A673 (cell line): ENCODE measurements at regions not wholly inside any gene's neighbourhood (a gene's known extent, or its start where the extent isn't known, plus 50 kb on each side); places are given as distances from the start of the nearest gene placed in this dataset.

Experiments used
- BruUV-seq: library from RNA; stranded (reverse); fragments of 400-500 nt; replicated peaks from 2 replicates; lab custom pipeline; 2021; lab: Mats Ljungman, UMichigan
- CTCF ChIA-PET: fragments of 300-600 bp; sonication (Branson Sonifier 250); formaldehyde crosslinking; loops from one replicate; lab custom pipeline; 2022; ENCODE audit warnings: antibody characterized with exemption; lab: Charles Lee
- POLR2A ChIA-PET: fragments of 300-600 bp; sonication (Branson Sonifier 250); formaldehyde crosslinking; loops from one replicate; lab custom pipeline; 2022; ENCODE audit warnings: antibody characterized with exemption; ENCODE audit not compliant: low non-redundant PET; lab: Charles Lee
- DNase-seq: peaks from one replicate; pipeline ENCODE4 v3.0.0-alpha.2; 2015; ENCODE audit warnings: low spot score
- H3K27ac ChIP-seq: fragments of 200-600 bp; sonication (generic); 2 replicates; pipeline ENCODE4 v1.5.1; 2016; ENCODE audit warnings: mixed run types, low read depth, mild to moderate bottlenecking, mixed read lengths, antibody characterized with exemption, low read length; ENCODE audit not compliant: poor library complexity, severe bottlenecking
- H3K27me3 ChIP-seq: fragments of 200-600 bp; sonication (generic); replicated peaks from 2 replicates; pipeline ENCODE4 v1.6.1; 2017; ENCODE audit warnings: mixed run types, low read depth, mild to moderate bottlenecking, mixed read lengths, antibody characterized with exemption, low read length; ENCODE audit not compliant: insufficient read depth, poor library complexity
- H3K36me3 ChIP-seq: fragments of 200-600 bp; sonication (generic); 2 replicates; pipeline ENCODE4 v1.6.1; 2016; ENCODE audit warnings: mixed run types, mild to moderate bottlenecking, mixed read lengths, antibody characterized with exemption, low read length; ENCODE audit not compliant: insufficient read depth, poor library complexity, severe bottlenecking
- H3K4me1 ChIP-seq: fragments of 200-600 bp; sonication (generic); 2 replicates; pipeline ENCODE4 v1.6.1; 2017; ENCODE audit warnings: mixed run types, mild to moderate bottlenecking, mixed read lengths, antibody characterized with exemption, low read length; ENCODE audit not compliant: insufficient read depth, poor library complexity, severe bottlenecking
- H3K4me3 ChIP-seq: fragments of 200-600 bp; sonication (generic); 2 replicates; pipeline ENCODE4 v1.5.1; 2016; ENCODE audit warnings: low read depth, mixed run types, mild to moderate bottlenecking, mixed read lengths, low read length; ENCODE audit not compliant: poor library complexity, severe bottlenecking
- H3K9me3 ChIP-seq: fragments of 200-600 bp; sonication (generic); 2 replicates; pipeline ENCODE4 v1.6.1; 2016; ENCODE audit warnings: mixed run types, low read depth, mild to moderate bottlenecking, mixed read lengths, antibody characterized with exemption, low read length; ENCODE audit not compliant: poor library complexity, severe bottlenecking
- EZH2 ChIP-seq: fragments of 200-600 bp; sonication (generic); IDR thresholded peaks from 2 replicates; pipeline ENCODE4 v1.6.1; 2017; ENCODE audit warnings: borderline replicate concordance, low read depth, mild to moderate bottlenecking, mixed read lengths, antibody characterized with exemption, low read length; ENCODE audit not compliant: poor library complexity, severe bottlenecking
- intact Hi-C: fragments of 100-400 bp; cut with micrococcal nuclease; formaldehyde crosslinking; loops from one replicate; pipeline ENCODE4 v1.10.0; 2022; ENCODE audit not compliant: unreplicated experiment
- TF ChIP-seq, protein P1 (sequence below): fragments of 300-800, 200-600 bp; sonication (generic); conservative IDR thresholded peaks from 2 replicates; pipeline ENCODE4 v1.5.1; 2017; ENCODE audit warnings: low read depth, mild to moderate bottlenecking, antibody characterized with exemption, low read length, moderate library complexity, mixed read lengths

DNA sequence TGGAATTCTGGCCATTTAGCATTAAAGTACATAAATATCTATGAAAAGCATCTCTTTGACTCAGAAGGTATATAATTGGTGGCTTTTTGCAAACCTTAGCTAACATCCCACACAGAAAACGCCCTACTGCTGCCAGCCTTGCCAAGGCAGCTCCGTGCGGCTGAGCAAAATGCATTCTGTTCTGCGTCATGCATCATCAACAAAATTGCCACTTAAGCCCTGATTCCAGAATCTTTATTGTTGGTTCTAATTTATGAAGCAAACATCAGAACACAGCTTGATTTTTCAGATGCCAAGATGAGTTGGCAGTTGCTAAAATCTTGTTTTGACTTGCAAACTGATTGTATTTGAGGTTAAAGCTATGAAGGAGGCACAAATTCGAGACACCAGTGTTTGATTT, 314.9 kb upstream of the DEPDC1 start:
- H3K4me1 ChIP-seq, result no peaks in the 10 kb centered on the region
- POLR2A ChIA-PET, result no interaction called here
- BruUV-seq, result no TSS peak
- TF ChIP-seq EZH2, result no peak
- TF ChIP-seq, protein P1, sequence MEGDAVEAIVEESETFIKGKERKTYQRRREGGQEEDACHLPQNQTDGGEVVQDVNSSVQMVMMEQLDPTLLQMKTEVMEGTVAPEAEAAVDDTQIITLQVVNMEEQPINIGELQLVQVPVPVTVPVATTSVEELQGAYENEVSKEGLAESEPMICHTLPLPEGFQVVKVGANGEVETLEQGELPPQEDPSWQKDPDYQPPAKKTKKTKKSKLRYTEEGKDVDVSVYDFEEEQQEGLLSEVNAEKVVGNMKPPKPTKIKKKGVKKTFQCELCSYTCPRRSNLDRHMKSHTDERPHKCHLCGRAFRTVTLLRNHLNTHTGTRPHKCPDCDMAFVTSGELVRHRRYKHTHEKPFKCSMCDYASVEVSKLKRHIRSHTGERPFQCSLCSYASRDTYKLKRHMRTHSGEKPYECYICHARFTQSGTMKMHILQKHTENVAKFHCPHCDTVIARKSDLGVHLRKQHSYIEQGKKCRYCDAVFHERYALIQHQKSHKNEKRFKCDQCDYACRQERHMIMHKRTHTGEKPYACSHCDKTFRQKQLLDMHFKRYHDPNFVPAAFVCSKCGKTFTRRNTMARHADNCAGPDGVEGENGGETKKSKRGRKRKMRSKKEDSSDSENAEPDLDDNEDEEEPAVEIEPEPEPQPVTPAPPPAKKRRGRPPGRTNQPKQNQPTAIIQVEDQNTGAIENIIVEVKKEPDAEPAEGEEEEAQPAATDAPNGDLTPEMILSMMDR, result no peak
- no peak overlapping the region for H3K4me3 ChIP-seq
- no peak for DNase-seq
- intact Hi-C loops, result no loop called here
- CTCF ChIA-PET, result no interaction called here
- no peaks in the 10 kb centered on the region for H3K9me3 ChIP-seq
- H3K36me3 ChIP-seq, result no peaks in the 10 kb centered on the region
- H3K27ac ChIP-seq, result no peak overlapping the region
- H3K27me3 ChIP-seq, result peaks cover 8% of the 10 kb centered on the region

GRCh38 chr1:68812333-68812732, 315.5 kb upstream of the DEPDC1 start:
- DNase-seq, result no peak
- CTCF ChIA-PET, result no interaction called here
- no TSS peak for BruUV-seq
- Histone ChIP-seq H3K27ac (no peak overlapping the region), H3K4me3 (no peak overlapping the region), H3K4me1 (no peaks in the 10 kb centered on the region), H3K27me3 (peaks cover 8% of the 10 kb centered on the region), H3K36me3 (no peaks in the 10 kb centered on the region), H3K9me3 (no peaks in the 10 kb centered on the region)
- TF ChIP-seq EZH2, result no peak
- TF ChIP-seq, protein P1, result no peak
- intact Hi-C loops, result no loop called here
- POLR2A ChIA-PET, result no interaction called here

GRCh38 chr1:68814067-68814466, 317.2 kb upstream of the DEPDC1 start:
- intact Hi-C loops, result no loop called here
- Histone ChIP-seq H3K4me3 (no peak overlapping the region), H3K36me3 (no peaks in the 10 kb centered on the region), H3K27me3 (peaks cover under 1% of the 10 kb centered on the region), H3K27ac (no peak overlapping the region), H3K9me3 (no peaks in the 10 kb centered on the region), H3K4me1 (no peaks in the 10 kb centered on the region)
- no peak for DNase-seq
- no TSS peak for BruUV-seq
- ChIA-PET POLR2A (no interaction called here), CTCF (no interaction called here)
- TF ChIP-seq, protein P1, result no peak
- TF ChIP-seq EZH2, result no peak
